ENCODE measurements at regions not wholly inside any gene's neighbourhood (a gene's known extent, or its start where the extent isn't known, plus 50 kb on each side); places are given as distances from the start of the nearest gene placed in this dataset.
"Not testable (repeated sequence)": the region's sequence is repeated elsewhere in the genome, so short reads cannot be mapped to it uniquely, and the experiment has no call there.

DNA sequence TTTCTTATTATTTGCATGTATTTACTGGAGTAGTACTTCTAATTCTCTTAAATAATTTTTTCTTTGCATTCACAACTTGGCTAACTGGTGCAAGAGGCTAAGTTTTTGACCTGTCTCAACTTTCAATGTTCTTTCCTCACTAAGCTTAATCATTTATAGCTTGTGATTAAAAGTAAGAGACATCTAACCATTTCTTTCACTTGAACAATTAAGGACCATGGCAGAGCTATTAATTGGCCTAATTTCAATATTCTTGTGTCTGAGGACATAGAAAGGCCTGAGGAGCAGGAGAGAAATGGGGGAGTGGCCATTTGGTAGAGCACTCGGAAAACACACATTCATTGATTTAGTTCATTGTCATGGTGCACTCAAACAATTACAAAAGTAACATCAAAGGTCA, 141.4 kb upstream of the TMEM196 start:
- DNase-seq (no peak), ATAC-seq (no peak)
- intact Hi-C loops (cut with micrococcal nuclease) = no loop called here

DNA sequence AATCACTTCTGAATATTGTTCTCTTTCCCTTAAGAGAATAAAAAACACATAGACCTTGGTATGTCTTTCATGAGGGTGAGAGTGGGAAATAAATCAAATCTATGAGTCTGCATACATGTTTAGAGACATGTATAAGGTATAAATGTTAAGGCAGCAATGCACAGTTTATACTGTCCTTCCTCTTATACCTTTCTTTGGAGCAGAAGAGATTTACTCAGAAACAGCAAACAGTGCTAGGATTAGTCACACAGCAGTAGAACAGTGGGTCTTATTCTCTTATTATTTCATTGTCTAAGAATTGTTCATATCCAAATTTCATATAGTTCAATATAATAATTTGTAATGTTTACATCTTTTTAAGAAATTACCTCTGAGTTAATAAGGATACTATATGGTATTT, 126.7 kb upstream of the TMEM196 start:
- DNase-seq (no peak), ATAC-seq (no peak)
- intact Hi-C loops (cut with micrococcal nuclease) = no loop called here

GRCh38 chr7:19899529-19899928, 126.1 kb upstream of the TMEM196 start:
- ATAC-seq (no peak), DNase-seq (no peak)
- intact Hi-C loops (cut with micrococcal nuclease) = no loop called here

- ATAC-seq; intact Hi-C loops (cut with micrococcal nuclease); DNase-seq: not testable (repeated sequence)
Measured at GRCh38 chr7:19882893-19883292, 109.5 kb upstream of the TMEM196 start.

- DNase-seq = no peak
- no peak for ATAC-seq
- intact Hi-C loops (cut with micrococcal nuclease) = no loop called here
Measured at GRCh38 chr7:19872094-19872493, 98.7 kb upstream of the TMEM196 start.

- no peak for ATAC-seq
Measured at GRCh38 chr7:19871102-19871501, 97.7 kb upstream of the TMEM196 start.

DNA sequence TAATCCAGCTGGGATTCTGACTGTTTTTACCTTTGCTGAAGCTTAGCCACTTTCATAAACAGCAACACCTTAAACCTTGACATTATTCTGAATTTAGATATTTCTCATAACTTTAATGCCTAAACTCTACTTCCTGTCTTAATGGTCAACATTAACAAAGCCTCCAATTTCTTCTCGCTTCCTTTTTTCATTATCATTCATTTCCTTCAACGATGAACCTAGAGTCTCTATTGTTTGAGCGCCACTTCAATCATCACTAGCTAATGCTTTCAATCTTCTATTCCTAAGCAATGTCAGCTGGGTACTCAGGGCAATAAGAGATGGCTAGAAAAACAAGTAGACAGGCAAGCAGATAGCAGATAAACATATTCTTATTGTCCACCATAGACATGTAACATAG, 96.6 kb upstream of the TMEM196 start:
- intact Hi-C loops (cut with micrococcal nuclease) = no loop called here
- ATAC-seq = no peak
- no peak for DNase-seq

More at GRCh38 chr7:19871102-19871501, 97.7 kb upstream of the TMEM196 start:
- DNase-seq = no peak
- intact Hi-C loops (cut with micrococcal nuclease) = no loop called here

DNA sequence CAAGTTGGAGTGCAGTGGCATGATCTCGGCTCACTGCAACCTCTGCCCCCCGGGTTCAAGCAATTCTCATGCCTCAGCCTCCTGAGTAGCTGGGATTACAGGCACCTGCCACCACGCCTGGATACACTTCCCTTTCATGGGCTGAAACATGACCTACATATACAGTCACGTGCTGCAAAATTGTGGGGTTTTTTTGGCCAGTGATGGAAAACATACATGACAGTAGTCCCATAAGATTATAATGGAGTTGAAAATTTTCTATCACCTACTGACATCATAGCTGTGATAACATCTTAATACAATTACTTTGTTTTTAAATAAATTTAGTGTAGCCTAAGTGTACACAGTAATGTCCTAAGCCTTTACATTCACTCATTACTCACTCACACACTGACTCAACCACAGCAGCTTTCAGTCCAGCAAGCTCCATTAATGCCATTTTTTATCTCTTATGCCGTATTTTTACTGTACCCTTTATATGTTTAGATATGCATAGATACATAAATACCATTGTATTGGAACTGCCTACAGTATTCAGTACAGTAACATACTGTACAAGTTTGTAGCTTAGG, 79.9 kb upstream of the TMEM196 start:
- no peak for DNase-seq
- intact Hi-C loops (cut with micrococcal nuclease) = no loop called here
- ATAC-seq = no peak

DNA sequence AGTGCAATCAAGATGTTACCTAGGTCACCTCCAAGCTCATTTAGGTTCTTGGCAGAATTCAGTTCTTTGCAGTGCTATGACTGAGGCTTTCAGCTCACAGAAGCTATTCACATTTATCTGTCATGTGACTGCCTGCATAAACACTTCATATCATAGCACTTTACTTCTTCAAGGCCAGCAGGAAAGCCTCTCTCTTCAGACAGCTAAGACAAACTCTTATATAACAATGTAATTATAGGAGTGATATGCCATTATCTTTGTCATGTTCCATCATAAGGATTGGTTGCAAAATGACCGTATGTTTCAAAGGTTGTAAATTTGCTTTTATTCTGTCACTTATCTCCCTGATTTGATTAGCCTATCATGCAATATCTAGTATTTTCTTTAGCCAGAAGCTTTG, 78.8 kb upstream of the TMEM196 start:
- intact Hi-C loops (cut with micrococcal nuclease) = no loop called here
- ATAC-seq = no peak
- DNase-seq = no peak

GRCh38 chr7:19851504-19851903, 78.1 kb upstream of the TMEM196 start:
- no peak for DNase-seq
- intact Hi-C loops (cut with micrococcal nuclease) = no loop called here
- no peak for ATAC-seq

GRCh38 chr7:19834566-19834965, 61.1 kb upstream of the TMEM196 start:
- ATAC-seq (no peak), DNase-seq (no peak)
- intact Hi-C loops (cut with micrococcal nuclease) = no loop called here

DNA sequence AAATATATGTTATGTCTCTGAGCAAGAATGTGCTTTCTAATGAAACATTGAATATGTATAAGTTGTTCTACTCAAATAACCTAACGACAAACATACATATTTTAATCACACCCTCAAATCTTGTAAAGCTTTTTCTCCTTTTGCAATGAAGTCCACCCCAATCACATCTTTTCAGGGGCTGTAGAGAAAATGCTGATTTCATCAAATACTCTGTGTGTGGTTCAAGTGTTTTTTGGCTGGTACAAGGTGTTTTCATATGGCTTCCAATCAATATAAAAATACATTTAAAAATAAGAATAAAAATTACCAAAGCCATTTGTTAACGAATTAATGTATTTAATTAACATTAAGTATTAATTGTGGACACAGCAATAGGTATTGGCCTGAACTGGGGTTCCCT, 57.2 kb upstream of the TMEM196 start:
- ATAC-seq (no peak), DNase-seq (no peak)
- intact Hi-C loops (cut with micrococcal nuclease) = no loop called here
